PFSK-1 (cell line): ENCODE measurements at regions not wholly inside any gene's neighbourhood (a gene's known extent, or its start where the extent isn't known, plus 50 kb on each side); places are given as distances from the start of the nearest gene placed in this dataset.

Experiments used
- POLR2AphosphoS5 ChIP-seq: IDR thresholded peaks from 2 replicates; pipeline ENCODE4 v1.6.1; 2012; ENCODE audit warnings: low read depth, mild to moderate bottlenecking, control low read depth, low read length, moderate library complexity
- SIN3A ChIP-seq: IDR thresholded peaks from 2 replicates; pipeline ENCODE4 v1.6.1; 2012; ENCODE audit warnings: mild to moderate bottlenecking, low read length, moderate library complexity, borderline replicate concordance; ENCODE audit not compliant: insufficient read depth
- TAF1 ChIP-seq: IDR thresholded peaks from 2 replicates; pipeline ENCODE4 v1.6.1; 2012; ENCODE audit warnings: low read length, control low read depth, borderline replicate concordance; ENCODE audit not compliant: insufficient read depth
- TF ChIP-seq, protein P1 (sequence below), 2 experiments: IDR thresholded peaks; 2 replicates each; pipeline versions ENCODE4 v1.6.1 to v1.8.0; 2011 to 2012; ENCODE audit warnings: low read depth in 2 of 2, low read length in 2 of 2, control low read depth in 1 of 2, inconsistent platforms in 1 of 2, mild to moderate bottlenecking in 1 of 2, moderate library complexity in 1 of 2; ENCODE audit not compliant: insufficient read depth in 1 of 2

GRCh38 chr20:23165307-23165750 is 79.2 kb upstream of the CD93 start:
- TF ChIP-seq TAF1 (no peak), SIN3A (no peak), POLR2AphosphoS5 (no peak)
- TF ChIP-seq, protein P1, sequence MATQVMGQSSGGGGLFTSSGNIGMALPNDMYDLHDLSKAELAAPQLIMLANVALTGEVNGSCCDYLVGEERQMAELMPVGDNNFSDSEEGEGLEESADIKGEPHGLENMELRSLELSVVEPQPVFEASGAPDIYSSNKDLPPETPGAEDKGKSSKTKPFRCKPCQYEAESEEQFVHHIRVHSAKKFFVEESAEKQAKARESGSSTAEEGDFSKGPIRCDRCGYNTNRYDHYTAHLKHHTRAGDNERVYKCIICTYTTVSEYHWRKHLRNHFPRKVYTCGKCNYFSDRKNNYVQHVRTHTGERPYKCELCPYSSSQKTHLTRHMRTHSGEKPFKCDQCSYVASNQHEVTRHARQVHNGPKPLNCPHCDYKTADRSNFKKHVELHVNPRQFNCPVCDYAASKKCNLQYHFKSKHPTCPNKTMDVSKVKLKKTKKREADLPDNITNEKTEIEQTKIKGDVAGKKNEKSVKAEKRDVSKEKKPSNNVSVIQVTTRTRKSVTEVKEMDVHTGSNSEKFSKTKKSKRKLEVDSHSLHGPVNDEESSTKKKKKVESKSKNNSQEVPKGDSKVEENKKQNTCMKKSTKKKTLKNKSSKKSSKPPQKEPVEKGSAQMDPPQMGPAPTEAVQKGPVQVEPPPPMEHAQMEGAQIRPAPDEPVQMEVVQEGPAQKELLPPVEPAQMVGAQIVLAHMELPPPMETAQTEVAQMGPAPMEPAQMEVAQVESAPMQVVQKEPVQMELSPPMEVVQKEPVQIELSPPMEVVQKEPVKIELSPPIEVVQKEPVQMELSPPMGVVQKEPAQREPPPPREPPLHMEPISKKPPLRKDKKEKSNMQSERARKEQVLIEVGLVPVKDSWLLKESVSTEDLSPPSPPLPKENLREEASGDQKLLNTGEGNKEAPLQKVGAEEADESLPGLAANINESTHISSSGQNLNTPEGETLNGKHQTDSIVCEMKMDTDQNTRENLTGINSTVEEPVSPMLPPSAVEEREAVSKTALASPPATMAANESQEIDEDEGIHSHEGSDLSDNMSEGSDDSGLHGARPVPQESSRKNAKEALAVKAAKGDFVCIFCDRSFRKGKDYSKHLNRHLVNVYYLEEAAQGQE (IDR thresholded peaks at IDR 0.05; ENCODE audit: insufficient read depth in 1 of 2, low read depth in 2 of 2, low read length in 2 of 2) = no peak
